ENCODE measurements at regions not wholly inside any gene's neighbourhood (a gene's known extent, or its start where the extent isn't known, plus 50 kb on each side); places are given as distances from the start of the nearest gene placed in this dataset.
"Not testable (repeated sequence)": the region's sequence is repeated elsewhere in the genome, so short reads cannot be mapped to it uniquely, and the experiment has no call there.

- FAIRE-seq = no peak
Measured at GRCh38 chr2:14994721-14995120, 362.2 kb downstream of the LRATD1 start.

GRCh38 chr2:14996351-14997014 lies 364.0 kb downstream of the LRATD1 start:
- FAIRE-seq = no peak

- no peak for FAIRE-seq
Measured at GRCh38 chr2:14998546-14998945, 366.0 kb downstream of the LRATD1 start.

- FAIRE-seq = no peak
Measured at GRCh38 chr2:14999114-14999661, 366.7 kb downstream of the LRATD1 start.

- not testable (repeated sequence) for FAIRE-seq
Measured at GRCh38 chr2:15002519-15002918, 370.0 kb downstream of the LRATD1 start.

- FAIRE-seq = no peak
Measured at GRCh38 chr2:15006667-15007066, 374.1 kb downstream of the LRATD1 start.

GRCh38 chr2:15009681-15010080 lies 377.2 kb downstream of the LRATD1 start:
- FAIRE-seq = no peak

GRCh38 chr2:15010346-15010745 lies 377.8 kb downstream of the LRATD1 start:
- no peak for FAIRE-seq

- no peak for FAIRE-seq
Measured at GRCh38 chr2:15018814-15019213, 386.3 kb downstream of the LRATD1 start.

- FAIRE-seq = no peak
Measured at GRCh38 chr2:15023221-15023620, 390.7 kb downstream of the LRATD1 start.

GRCh38 chr2:15028406-15028805 lies 395.9 kb downstream of the LRATD1 start:
- FAIRE-seq = no peak

- FAIRE-seq = no peak
Measured at GRCh38 chr2:15031745-15032240, 399.3 kb downstream of the LRATD1 start.

GRCh38 chr2:15034246-15034645 lies 401.7 kb downstream of the LRATD1 start:
- FAIRE-seq = no peak

GRCh38 chr2:15034860-15035259 lies 402.3 kb downstream of the LRATD1 start:
- FAIRE-seq = no peak

- FAIRE-seq = no peak
Measured at GRCh38 chr2:15038366-15039364, 406.1 kb downstream of the LRATD1 start.

GRCh38 chr2:15040429-15041084 lies 408.0 kb downstream of the LRATD1 start:
- no peak for FAIRE-seq

- FAIRE-seq = no peak
Measured at GRCh38 chr2:15041429-15041837, 408.9 kb downstream of the LRATD1 start.

GRCh38 chr2:15042801-15043217 lies 410.3 kb downstream of the LRATD1 start:
- FAIRE-seq = no peak

GRCh38 chr2:15043336-15044058 lies 411.0 kb downstream of the LRATD1 start:
- FAIRE-seq = no peak

- FAIRE-seq = no peak
Measured at GRCh38 chr2:15045054-15045453, 412.5 kb downstream of the LRATD1 start.

- FAIRE-seq = no peak
Measured at GRCh38 chr2:15047184-15047583, 414.7 kb downstream of the LRATD1 start.

- no peak for FAIRE-seq
Measured at GRCh38 chr2:15048000-15048399, 415.5 kb downstream of the LRATD1 start.

All from G401.6 (cell line).